Activated CD4-positive, alpha-beta T cell treated with anti-CD3 and anti-CD28 coated beads, Interleukin-2, amount 10 ng/mL, durations not matched to agents 24 days and 14 days (primary cell): ENCODE measurements at regions not wholly inside any gene's neighbourhood (a gene's known extent, or its start where the extent isn't known, plus 50 kb on each side); places are given as distances from the start of the nearest gene placed in this dataset.
"Not testable (repeated sequence)": the region's sequence is repeated elsewhere in the genome, so short reads cannot be mapped to it uniquely, and the experiment has no call there.

Source experiments
- DNase-seq: peaks from one replicate; pipeline ENCODE4 v3.0.0; 2022
- H3K27ac Mint-ChIP-seq: one replicate; pipeline ENCODE4 v1.8.0; 2022; ENCODE audit warnings: mild to moderate bottlenecking, mixed read lengths
- H3K27me3 Mint-ChIP-seq: one replicate; pipeline ENCODE4 v1.8.0; 2022; ENCODE audit warnings: mixed read lengths
- H3K36me3 Mint-ChIP-seq: one replicate; pipeline ENCODE4 v1.8.0; 2022; ENCODE audit warnings: low read depth, mild to moderate bottlenecking, mixed read lengths
- H3K4me1 Mint-ChIP-seq: one replicate; pipeline ENCODE4 v1.8.0; 2021; ENCODE audit warnings: mixed read lengths
- H3K4me3 Mint-ChIP-seq: one replicate; pipeline ENCODE4 v1.8.0; 2022; ENCODE audit warnings: mild to moderate bottlenecking, moderate library complexity, mixed read lengths
- H3K9me3 Mint-ChIP-seq: one replicate; pipeline ENCODE4 v1.8.0; 2021; ENCODE audit warnings: mixed read lengths
- intact Hi-C: fragments of 100-400 bp; cut with micrococcal nuclease; formaldehyde crosslinking; loops from one replicate; pipeline ENCODE4 v1.15.1; 2023

DNA sequence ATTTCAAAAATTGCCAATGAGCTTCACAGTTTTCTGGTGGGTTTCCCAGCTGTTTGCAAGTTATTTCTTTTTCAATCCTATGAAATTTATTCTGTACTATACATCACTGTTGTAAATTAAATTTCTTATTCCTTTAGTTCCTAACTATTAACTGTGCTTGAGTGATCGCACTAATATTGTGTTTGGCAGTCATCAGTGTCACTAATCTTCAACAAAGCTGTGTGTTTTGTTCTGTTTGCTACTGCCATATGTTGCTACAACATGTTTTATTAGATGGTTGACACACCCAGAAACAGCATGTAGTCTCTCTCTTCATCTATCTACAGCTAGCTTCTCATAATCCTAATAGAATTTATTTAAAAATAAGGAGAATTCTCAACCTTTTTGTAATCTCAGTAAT, 453.6 kb upstream of the PRR20A start:
- DNase-seq, result no peak
- Mint-ChIP-seq H3K36me3 (no peaks in the 10 kb centered on the region), H3K4me3 (no peak overlapping the region), H3K27me3 (no peaks in the 10 kb centered on the region), H3K9me3 (peaks cover 4% of the 10 kb centered on the region), H3K27ac (no peak overlapping the region), H3K4me1 (no peaks in the 10 kb centered on the region)
- intact Hi-C loops, result no loop called here

DNA sequence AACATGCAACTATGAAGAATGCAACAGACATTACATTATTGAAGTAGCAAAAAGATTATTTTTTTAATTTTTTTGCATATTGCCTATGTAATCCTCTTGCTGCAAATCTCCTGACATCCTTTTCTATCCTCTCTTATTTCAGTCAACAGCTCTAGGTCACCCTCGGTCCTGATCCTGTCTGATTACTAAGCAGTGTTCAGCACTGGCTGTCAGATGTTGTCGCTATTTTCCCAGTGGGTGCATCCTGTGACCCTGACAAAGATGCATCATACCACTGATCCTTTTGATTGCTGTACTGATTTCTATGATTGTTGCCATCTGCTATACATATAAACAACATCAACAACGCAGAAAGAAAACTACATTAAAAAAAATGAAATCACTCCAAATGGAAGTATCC, 443.7 kb upstream of the PRR20A start:
- Mint-ChIP-seq H3K27ac (no peak overlapping the region), H3K9me3 (peaks cover 12% of the 10 kb centered on the region), H3K4me3 (no peak overlapping the region), H3K27me3 (no peaks in the 10 kb centered on the region), H3K4me1 (no peaks in the 10 kb centered on the region), H3K36me3 (no peaks in the 10 kb centered on the region)
- no peak for DNase-seq
- intact Hi-C loops, result no loop called here

DNA sequence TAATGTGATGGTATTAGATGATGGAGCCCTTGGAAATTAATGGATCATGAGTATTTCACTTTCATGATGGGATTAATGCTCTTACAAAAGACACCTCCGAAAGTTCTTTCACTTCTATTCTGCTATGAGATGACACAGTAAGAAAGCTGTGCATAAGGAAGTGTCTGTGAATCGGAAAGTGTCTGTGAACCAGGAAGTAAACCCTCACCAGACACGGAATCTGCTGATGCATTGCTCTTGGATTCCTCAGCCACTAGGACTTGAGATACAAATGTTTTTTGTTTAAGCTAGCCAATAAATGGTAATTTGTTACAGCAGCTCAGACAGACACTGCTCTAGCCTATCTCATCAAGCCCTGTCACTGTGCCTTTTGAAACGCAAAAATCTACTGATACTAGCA, 440.4 kb upstream of the PRR20A start:
- H3K9me3 Mint-ChIP-seq, result peaks cover 13% of the 10 kb centered on the region

DNA sequence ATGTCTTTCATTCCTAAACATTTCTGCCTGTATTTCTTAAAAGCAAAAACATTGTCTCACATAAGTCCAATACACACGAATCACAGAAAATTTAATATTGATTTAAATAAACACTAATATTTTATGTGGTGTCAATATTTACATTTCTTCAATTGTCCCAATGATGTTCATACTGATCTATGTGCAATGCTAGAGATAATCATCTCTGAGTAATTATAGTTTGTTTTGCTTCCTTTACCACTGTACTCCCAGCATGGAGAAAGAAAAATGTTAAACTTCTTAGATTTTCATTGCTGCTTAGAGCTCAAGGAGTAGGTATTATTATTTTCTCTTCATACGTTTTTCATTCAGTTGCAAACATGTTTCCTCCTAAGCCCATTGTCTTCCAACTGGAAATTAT, 434.2 kb upstream of the PRR20A start:
- no peak for DNase-seq
- Mint-ChIP-seq H3K4me1 (no peaks in the 10 kb centered on the region), H3K36me3 (no peaks in the 10 kb centered on the region), H3K9me3 (peaks cover 11% of the 10 kb centered on the region), H3K4me3 (no peak overlapping the region), H3K27ac (no peak overlapping the region), H3K27me3 (no peaks in the 10 kb centered on the region)
- intact Hi-C loops, result no loop called here

More for the DNA sequence above, 440.4 kb upstream of the PRR20A start:
- no peak for DNase-seq
- no peaks in the 10 kb centered on the region for H3K4me1 Mint-ChIP-seq
- intact Hi-C loops, result no loop called here
- H3K36me3 Mint-ChIP-seq, result no peaks in the 10 kb centered on the region
- H3K27ac Mint-ChIP-seq, result no peak overlapping the region
- H3K27me3 Mint-ChIP-seq, result no peaks in the 10 kb centered on the region
- no peak overlapping the region for H3K4me3 Mint-ChIP-seq

GRCh38 chr13:56713656-56714055, 427.1 kb upstream of the PRR20A start:
- no peaks in the 10 kb centered on the region for H3K36me3 Mint-ChIP-seq
- H3K4me3 Mint-ChIP-seq, result no peak overlapping the region
- H3K27ac Mint-ChIP-seq, result no peak overlapping the region
- H3K9me3 Mint-ChIP-seq, result peaks cover 4% of the 10 kb centered on the region
- H3K27me3 Mint-ChIP-seq, result no peaks in the 10 kb centered on the region
- DNase-seq, result no peak
- intact Hi-C loops, result no loop called here
- no peaks in the 10 kb centered on the region for H3K4me1 Mint-ChIP-seq

GRCh38 chr13:56718791-56719190, 421.9 kb upstream of the PRR20A start:
- Mint-ChIP-seq H3K27ac (no peak overlapping the region), H3K36me3 (no peaks in the 10 kb centered on the region), H3K9me3 (peaks cover 10% of the 10 kb centered on the region), H3K4me3 (no peak overlapping the region), H3K27me3 (no peaks in the 10 kb centered on the region), H3K4me1 (no peaks in the 10 kb centered on the region)
- no peak for DNase-seq
- intact Hi-C loops, result no loop called here

- DNase-seq, result no peak
- intact Hi-C loops, result no loop called here
- H3K27ac Mint-ChIP-seq, result no peak overlapping the region
- no peaks in the 10 kb centered on the region for H3K36me3 Mint-ChIP-seq
- H3K9me3 Mint-ChIP-seq, result peaks cover 10% of the 10 kb centered on the region
- no peaks in the 10 kb centered on the region for H3K27me3 Mint-ChIP-seq
- no peak overlapping the region for H3K4me3 Mint-ChIP-seq
- no peaks in the 10 kb centered on the region for H3K4me1 Mint-ChIP-seq
These were observed 419.9 kb upstream of the PRR20A start for GRCh38 chr13:56720841-56721240.

- H3K4me1 Mint-ChIP-seq, result no peaks in the 10 kb centered on the region
- intact Hi-C loops, result no loop called here
These were observed 405.2 kb upstream of the PRR20A start for GRCh38 chr13:56735537-56735942.

GRCh38 chr13:56736966-56737365, 403.8 kb upstream of the PRR20A start:
- H3K36me3 Mint-ChIP-seq, result no peaks in the 10 kb centered on the region
- H3K9me3 Mint-ChIP-seq, result peaks cover 9% of the 10 kb centered on the region
- no peak for DNase-seq
- no peaks in the 10 kb centered on the region for H3K27me3 Mint-ChIP-seq
- intact Hi-C loops, result no loop called here
- no peaks in the 10 kb centered on the region for H3K4me1 Mint-ChIP-seq
- no peak overlapping the region for H3K27ac Mint-ChIP-seq
- no peak overlapping the region for H3K4me3 Mint-ChIP-seq

More at GRCh38 chr13:56735537-56735942, 405.2 kb upstream of the PRR20A start:
- Mint-ChIP-seq H3K36me3 (no peaks in the 10 kb centered on the region), H3K9me3 (peaks cover 9% of the 10 kb centered on the region), H3K4me3 (no peak overlapping the region), H3K27me3 (no peaks in the 10 kb centered on the region), H3K27ac (no peak overlapping the region)
- no peak for DNase-seq

DNA sequence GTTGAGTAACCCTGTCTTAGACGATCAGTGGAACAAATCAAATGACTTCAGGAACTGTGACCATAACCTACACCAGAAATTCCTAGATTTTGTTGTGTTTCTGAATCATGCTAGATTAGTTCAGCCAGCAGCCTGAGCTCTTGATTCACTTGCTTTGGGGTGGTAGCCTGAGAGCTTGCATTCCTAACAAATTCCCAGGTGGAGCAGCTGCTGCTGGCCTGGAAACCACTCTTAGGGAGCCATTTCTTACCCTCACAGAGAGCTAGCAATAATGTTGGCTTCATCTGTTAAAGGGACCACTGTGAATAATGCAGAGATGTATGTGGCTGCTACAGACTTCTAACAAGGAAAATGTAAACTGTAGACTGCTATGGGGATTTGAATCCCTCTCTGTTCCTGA, 388.1 kb upstream of the PRR20A start:
- H3K27me3 Mint-ChIP-seq, result no peaks in the 10 kb centered on the region
- no peak for DNase-seq
- intact Hi-C loops, result no loop called here
- H3K9me3 Mint-ChIP-seq, result no peaks in the 10 kb centered on the region
- no peak overlapping the region for H3K4me3 Mint-ChIP-seq
- no peaks in the 10 kb centered on the region for H3K36me3 Mint-ChIP-seq
- no peaks in the 10 kb centered on the region for H3K4me1 Mint-ChIP-seq
- H3K27ac Mint-ChIP-seq, result no peak overlapping the region

- Mint-ChIP-seq H3K27ac (no peak overlapping the region), H3K4me3 (no peak overlapping the region), H3K27me3 (no peaks in the 10 kb centered on the region), H3K36me3 (no peaks in the 10 kb centered on the region), H3K4me1 (no peaks in the 10 kb centered on the region), H3K9me3 (peaks cover 4% of the 10 kb centered on the region)
- intact Hi-C loops, result no loop called here
- no peak for DNase-seq
These were observed 385.4 kb upstream of the PRR20A start for GRCh38 chr13:56755181-56755935.

DNA sequence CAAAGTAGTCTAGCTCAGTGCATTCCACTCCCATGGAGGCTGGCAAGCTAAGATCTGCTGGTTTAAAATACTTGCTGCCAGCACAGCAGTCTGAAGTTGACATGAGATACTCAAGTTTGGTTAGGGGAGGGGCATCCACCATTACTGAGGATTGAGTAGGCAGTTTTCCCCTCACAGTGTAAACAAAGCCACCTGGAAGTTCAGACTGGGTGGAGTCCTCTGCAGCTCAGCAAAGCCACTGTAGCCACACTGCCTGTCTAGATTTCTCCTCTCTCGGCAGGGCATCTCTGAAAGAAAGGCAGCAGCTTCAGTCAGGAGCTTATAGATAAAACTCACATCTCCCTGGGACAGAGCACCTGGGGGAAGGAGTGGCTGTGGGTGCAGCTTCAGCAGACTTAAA, 377.4 kb upstream of the PRR20A start:
- H3K4me1 Mint-ChIP-seq, H3K27me3 Mint-ChIP-seq: not testable (repeated sequence)
- H3K9me3 Mint-ChIP-seq, result peaks cover 35% of the 10 kb centered on the region

GRCh38 chr13:56773148-56773547, 367.6 kb upstream of the PRR20A start:
- Mint-ChIP-seq H3K9me3 (peaks cover 12% of the 10 kb centered on the region), H3K36me3 (no peaks in the 10 kb centered on the region), H3K4me3 (no peak overlapping the region), H3K27me3 (no peaks in the 10 kb centered on the region), H3K4me1 (no peaks in the 10 kb centered on the region), H3K27ac (no peak overlapping the region)
- no peak for DNase-seq
- intact Hi-C loops, result no loop called here

More for the DNA sequence above, 377.4 kb upstream of the PRR20A start:
- intact Hi-C loops, H3K27ac Mint-ChIP-seq, H3K4me3 Mint-ChIP-seq, DNase-seq, H3K36me3 Mint-ChIP-seq: not testable (repeated sequence)

GRCh38 chr13:56789527-56789926, 351.2 kb upstream of the PRR20A start:
- Mint-ChIP-seq H3K4me1 (no peaks in the 10 kb centered on the region), H3K9me3 (no peaks in the 10 kb centered on the region), H3K4me3 (no peak overlapping the region), H3K27ac (no peak overlapping the region), H3K36me3 (no peaks in the 10 kb centered on the region), H3K27me3 (no peaks in the 10 kb centered on the region)
- intact Hi-C loops, result no loop called here
- DNase-seq, result no peak

DNA sequence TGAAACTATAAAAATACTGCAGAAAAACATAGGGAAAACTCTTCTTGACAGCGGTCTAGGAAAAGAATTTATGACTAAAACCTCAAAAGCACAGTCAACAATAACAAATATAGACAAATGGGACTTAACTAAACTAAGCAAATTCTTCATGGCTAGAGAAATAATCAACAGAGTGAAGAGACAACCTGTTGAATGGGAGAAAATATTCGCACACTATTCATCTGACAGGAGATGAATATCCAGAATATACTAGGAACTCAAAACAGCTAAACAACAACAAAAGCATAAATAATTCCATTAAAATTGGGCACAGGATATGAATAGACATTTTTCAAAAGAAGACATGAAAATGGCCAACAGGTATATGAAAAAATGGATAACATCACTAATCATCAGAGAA, 303.6 kb upstream of the PRR20A start:
- H3K36me3 Mint-ChIP-seq, result no peaks in the 10 kb centered on the region
- H3K9me3 Mint-ChIP-seq, result peaks cover 6% of the 10 kb centered on the region
- no peak overlapping the region for H3K27ac Mint-ChIP-seq
- H3K4me3 Mint-ChIP-seq, result no peak overlapping the region
- no peaks in the 10 kb centered on the region for H3K27me3 Mint-ChIP-seq
- no peaks in the 10 kb centered on the region for H3K4me1 Mint-ChIP-seq
- intact Hi-C loops, result no loop called here
- no peak for DNase-seq
